Right lung (tissue), 2 donors: ENCODE measurements at regions not wholly inside any gene's neighbourhood (a gene's known extent, or its start where the extent isn't known, plus 50 kb on each side); places are given as distances from the start of the nearest gene placed in this dataset.

Experiments
- DNase-seq, 2 donors: peaks; one replicate each; pipeline ENCODE4 v3.0.0-alpha.2; 2013

- peak in 1 of 2 donors; percentile 11 for DNase-seq
Measured at GRCh38 chr11:119982517-119983239, 155.2 kb downstream of the TRIM29 start.

GRCh38 chr11:119980431-119980830, 157.5 kb downstream of the TRIM29 start:
- DNase-seq: no peak

DNA sequence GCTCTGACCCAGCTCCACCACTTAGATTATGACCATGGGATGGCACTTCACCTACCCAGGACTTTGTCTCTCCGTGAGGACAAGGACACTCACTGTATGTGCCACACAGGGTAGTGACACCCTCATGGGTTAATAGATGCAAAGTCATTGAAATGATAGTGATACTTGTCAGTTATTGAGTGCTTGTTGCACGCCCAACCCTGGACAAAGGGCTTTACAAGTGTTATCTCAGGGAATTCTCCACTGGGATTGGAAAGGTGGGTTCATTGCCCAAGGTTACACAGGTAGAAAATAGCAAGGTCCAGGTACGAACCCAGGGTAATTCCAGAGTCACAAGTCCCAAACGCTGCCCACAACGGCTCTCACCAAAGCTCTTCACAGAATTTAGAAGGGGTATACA, 158.2 kb downstream of the TRIM29 start:
- DNase-seq: no peak

- DNase-seq: no peak
Measured at GRCh38 chr11:119978696-119979095, 159.2 kb downstream of the TRIM29 start.

DNA sequence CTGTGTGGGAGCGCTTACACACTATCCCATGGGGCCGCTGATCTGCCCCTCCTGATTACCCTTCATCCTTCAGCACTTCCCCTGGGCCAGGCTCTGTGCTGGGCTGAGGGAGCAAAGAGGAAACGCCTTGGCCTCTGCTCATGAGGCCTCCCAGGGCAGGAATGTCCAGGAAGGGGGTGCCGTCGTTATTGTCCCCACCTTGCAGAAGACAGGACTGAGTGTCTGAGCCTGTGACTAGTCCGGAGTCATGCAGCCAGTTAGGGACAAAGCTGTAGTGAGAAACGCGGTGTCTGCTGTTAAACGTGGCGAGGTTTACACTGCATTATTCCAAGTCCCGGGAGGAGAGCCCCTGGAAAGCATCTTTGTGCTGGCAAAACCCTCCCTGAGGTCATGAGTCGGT, 160.0 kb downstream of the TRIM29 start:
- no peak for DNase-seq

DNA sequence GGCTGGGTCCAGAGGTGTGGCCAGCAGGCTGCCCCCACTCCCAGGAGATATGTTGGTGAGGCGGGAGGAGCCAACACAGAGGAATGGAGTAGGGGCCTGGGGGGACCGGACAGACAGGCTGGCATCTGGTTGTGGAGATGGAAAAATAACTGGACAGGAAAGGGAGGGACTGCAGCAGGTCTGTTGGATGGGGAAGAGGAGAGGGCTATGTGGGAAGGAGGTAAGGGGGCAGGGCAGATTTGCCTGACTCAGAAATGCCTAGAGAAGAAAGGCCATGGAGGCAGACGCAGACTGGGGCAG, 160.4 kb downstream of the TRIM29 start:
- DNase-seq: no peak

DNA sequence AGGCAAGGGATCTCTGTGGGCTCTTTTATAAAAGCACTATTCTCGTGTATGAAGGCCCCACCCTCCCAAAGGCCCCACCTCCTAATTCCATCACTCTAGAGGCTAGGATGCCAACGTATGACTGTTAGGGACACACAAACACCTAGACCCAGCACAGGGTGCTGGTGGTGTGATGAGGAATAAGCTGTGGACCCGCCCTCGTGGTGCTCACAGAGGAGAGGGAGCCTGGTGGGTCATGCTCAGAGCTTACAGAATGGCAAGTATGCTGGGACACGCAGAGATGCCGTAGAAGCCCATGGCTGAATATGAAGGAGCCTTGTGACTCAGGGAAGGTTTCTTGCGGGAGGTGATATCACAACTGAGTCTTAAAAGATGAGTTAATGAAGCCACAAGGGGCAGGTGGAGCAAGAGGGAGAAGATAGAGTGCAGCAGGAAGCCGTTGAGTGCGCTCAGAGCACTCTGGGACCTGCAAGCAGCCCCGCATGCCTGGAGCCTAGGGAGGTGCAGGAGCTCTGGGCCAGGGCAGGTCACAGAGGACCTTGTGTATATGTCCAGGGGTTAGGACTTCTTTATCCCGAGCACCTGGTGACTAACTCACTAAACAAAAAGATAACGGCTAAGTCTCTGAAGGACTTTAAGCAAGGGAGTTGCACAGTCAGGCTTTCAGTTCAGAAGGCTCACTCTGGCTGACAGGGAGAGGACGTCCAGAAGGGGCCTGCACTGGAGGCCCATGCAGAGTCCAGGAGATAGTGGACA, 160.9 kb downstream of the TRIM29 start:
- no peak for DNase-seq

- DNase-seq: peak in 1 of 2 donors; percentile 30
Measured at GRCh38 chr11:119975561-119976152, 162.3 kb downstream of the TRIM29 start.

- no peak for DNase-seq
Measured at GRCh38 chr11:119974467-119974866, 163.4 kb downstream of the TRIM29 start.

- no peak for DNase-seq
Measured at GRCh38 chr11:119974051-119974450, 163.9 kb downstream of the TRIM29 start.

GRCh38 chr11:119972281-119972680, 165.6 kb downstream of the TRIM29 start:
- no peak for DNase-seq

DNA sequence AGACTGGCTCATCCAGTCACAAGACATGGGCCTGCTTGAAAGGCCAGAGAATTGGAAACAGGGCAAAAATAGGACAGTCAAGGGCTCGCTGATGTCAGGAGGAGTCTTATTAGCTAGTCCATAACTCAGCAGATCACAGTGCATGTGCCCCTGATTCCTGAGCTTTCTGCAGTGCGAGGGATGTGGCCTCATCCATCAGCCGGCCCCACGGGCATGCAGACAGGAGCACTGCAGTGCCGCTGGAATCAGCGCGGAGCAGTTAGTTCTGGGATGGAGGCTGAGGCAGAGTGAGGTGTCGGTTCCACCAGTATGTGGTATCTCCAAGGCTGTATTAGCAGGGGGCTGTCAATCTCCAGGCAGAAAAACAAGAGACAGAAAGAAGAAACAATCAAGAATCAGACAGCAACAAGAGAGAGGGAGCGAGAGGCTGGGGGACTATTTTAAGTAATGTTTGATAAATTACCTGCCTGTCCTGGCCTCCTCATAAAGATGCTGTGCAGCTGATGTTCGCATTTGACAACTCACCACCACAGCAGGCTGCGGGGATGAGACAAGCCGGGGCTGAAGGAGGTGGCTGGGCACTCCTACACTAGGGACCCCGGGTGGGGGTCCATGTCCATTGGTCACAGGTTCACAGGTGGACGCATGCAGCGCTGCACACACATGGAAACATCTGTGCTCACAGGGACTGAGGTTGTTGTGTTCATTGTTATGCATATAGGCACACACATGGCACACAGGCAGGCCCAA, 167.2 kb downstream of the TRIM29 start:
- no peak for DNase-seq

DNA sequence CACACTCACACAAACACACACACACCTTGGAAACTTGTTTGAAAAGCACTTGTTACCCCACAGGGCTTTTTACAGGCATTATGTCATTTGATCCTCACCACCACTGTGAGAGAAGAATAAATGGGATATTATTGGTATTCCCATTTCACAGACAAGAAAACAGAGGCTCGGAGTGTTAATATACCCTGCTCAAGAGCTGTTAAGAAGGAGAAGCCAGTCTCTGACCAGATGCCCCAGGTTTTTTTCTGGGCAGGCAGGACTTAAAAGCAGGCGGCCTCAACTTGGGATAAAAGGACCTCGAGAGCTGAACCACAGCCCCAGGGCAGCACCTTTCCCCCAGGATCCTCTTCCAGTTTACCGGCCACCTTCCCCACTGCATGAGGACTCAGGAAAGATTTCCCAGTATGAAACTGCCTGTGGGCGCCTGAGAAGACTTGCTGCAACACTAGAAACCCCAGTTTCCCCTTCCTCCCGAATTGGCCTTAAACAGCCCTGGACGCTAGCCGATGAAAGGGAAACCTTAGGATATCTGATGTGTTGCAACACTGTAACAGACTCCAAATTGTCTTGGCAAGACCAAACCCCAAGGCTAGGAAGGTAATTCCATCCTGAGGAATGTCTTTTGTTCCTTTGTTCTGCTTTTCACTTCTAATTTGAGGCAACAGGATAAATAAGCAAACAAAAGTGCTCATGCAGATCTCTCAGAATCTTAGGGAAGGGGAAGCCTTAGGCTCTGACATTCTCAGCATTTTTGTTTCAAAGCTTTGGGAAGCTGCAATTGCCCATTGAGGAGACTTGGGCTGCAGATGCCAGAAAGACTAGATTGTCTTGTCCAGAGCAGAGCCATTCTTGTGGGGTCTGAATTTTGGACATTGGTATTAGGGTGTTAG, 173.5 kb downstream of the TRIM29 start:
- DNase-seq: no peak

DNA sequence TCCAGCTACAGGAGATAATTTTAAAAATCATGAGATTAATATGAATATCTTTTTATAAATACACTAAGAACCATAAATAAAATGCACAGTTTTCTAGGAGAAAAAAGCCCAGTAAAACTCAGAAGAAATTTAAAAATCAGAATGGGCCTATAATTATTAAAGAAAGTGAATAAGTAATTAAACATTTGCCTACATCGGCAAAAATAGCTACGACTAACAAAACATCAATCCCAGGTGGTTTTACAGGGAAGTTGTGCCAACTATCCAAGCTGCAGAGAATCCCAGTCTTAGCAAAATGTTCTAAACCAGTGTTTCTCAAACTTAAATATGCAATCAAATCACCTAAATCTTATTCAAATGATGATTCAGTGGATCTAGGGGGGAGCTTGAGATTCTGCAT, 180.0 kb downstream of the TRIM29 start:
- no peak for DNase-seq

- no peak for DNase-seq
Measured at GRCh38 chr11:119952441-119952840, 185.5 kb downstream of the TRIM29 start.

DNA sequence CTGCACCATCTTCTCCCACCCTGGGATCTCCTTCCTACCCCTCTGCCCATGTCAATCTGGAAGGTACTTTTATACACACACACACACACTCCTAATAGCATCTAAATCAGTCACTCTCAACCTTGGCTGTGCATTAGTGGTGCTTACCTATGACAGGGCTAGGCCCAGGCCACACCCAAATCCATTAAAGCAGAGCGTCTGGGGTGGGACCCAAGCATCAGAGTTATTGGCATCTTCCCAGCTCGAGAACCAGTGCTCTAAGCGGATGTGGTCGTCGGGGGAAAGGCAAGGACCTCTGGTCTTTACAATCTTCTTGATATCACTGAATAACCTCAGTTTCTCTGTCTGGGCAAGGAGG, 194.6 kb downstream of the TRIM29 start:
- DNase-seq: no peak

DNA sequence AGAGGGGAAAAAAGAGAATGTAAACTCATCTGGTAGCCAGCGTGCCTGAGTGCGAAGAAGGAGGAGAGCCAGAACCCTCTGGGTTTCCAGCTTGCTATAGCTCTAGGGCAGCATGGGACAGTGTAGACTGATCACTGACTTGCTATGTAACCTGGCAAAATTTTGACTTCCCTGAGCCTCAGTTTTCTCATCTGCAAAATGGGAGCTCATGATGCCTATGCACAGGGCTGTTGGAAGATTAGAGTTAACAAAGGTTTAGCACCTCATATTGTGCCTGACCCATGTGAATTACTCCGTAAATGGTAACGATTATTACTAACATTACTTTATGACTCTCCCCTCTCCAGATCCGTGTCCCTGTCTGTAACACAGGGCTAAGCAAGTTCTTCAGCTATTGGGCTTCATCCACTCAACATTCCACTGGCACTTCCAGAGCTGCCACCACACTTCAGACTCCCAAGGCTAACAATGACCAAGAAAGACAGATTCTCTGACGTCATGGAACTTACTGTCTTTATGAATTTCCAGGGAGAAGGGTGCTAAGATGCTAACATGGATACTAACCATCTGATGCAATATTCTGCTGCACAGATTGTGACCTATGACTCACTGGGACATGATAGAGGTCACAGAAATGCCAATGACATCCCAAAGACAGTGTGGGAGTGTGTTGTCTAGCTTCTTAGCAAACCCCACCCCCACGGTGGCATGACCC, 195.2 kb downstream of the TRIM29 start:
- no peak for DNase-seq

DNA sequence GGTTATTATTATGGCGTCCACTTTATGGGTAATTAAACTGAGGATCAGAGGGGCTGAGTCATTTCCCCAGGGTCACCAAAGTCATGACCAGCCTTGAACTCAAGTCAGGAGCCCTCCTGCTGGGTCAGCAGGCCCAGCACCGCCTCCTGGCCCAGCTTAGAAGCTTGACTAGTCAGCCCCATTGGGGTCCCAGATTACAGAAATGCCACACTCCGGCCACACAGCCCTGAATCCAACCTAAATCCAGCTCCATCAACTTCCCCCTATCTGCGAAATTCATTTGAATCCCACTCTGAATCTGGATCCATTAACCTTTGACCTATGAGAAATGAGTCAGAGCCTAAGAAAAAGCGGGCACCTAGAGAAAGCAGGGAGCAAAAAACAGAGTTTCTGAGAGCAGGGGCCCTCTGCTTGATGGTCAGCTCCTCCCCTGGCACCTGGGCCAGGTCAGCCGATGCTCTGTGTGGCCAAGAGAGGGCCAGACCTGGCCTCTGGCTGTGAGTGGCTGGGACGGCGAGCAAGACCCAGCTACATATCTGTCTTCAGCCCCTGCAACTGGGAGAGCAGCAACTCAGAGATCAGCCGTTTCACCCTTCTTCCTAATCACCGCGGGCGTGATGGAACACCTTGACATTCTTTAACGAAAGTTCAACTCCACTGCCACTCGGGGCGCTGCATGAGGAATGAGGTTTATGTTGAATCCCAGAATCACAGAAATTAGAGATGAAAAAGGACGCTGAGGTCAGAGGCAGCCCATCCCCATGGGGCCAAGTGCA, 196.1 kb downstream of the TRIM29 start:
- no peak for DNase-seq

DNA sequence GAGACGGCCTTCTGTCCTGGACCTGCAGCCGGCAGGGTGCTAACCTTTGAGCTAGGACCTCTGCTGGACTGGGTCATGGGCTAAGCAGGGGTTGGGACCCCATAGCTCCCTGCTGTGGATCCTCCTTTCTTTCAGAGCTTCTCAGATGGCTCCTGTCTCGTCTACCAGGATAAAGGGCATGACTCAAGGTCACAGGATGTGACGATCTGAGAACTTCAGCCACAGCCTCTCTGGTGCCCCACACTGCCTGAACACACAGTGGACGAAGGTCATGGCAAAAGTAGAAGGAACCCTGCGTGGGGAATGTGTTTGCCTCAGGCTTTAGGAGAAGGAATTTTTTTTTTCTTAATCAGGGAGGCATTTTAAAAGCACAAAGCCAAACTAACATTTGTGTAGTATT, 196.7 kb downstream of the TRIM29 start:
- no peak for DNase-seq

DNA sequence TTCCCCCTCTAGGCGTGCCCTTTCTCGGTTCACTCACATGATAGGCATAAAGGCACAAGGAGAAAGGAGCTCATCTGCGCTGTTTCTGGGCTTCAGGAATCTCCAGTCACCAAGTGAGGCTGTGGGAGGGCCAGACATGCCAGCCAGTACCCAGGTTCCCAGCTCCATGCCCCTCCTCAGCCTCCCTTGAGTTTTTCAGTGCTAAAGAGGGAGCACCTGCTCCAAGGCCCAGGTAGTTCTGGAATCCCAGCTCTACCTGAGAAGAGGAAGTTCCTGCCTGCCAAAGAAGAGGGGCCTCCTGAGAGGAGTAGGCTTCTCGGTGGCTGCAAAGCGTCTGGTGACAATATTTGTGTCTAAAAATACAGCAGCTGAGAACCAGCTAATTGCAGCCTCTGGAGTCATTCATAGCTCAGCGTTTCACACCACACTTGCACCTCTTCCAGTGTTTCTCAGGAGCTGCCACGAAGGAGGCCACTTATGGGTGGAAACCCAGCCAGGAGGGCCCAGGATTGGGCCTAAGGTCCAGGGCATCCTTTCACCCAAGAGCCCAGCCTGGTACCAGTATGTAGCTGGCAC, 197.4 kb downstream of the TRIM29 start:
- no peak for DNase-seq
